CD14-positive monocyte (primary cell): ENCODE measurements at regions not wholly inside any gene's neighbourhood (a gene's known extent, or its start where the extent isn't known, plus 50 kb on each side); places are given as distances from the start of the nearest gene placed in this dataset.
A peak's percentile ranks its signal among the peaks of the same experiment; 100 is the strongest.

Experiments
- DNase-seq, 3 donors: peaks; one replicate each; pipeline ENCODE4 v3.0.0-alpha.2; 2011 to 2022
- H2AFZ ChIP-seq: 2 replicates; pipeline ENCODE4 v1.6.0; 2012; ENCODE audit warnings: mild to moderate bottlenecking, low read depth, low read length, inconsistent platforms; ENCODE audit not compliant: insufficient read depth, poor library complexity, severe bottlenecking
- H3K27ac ChIP-seq, 2 donors: 1 replicate in 1 of 2; 2 replicates in 1 of 2; pipeline ENCODE4 v1.5.1; 2012 to 2013; ENCODE audit warnings: low read length in 2 of 2, control low read depth in 1 of 2, inconsistent platforms in 1 of 2, low read depth in 1 of 2, mild to moderate bottlenecking in 1 of 2
- H3K27me3 ChIP-seq, 2 donors: one replicate each; pipeline versions ENCODE4 v1.6.0 to v1.6.1; 2011 to 2013; ENCODE audit warnings: low read length in 2 of 2; ENCODE audit not compliant: control insufficient read depth in 2 of 2, insufficient read depth in 2 of 2
- H3K36me3 ChIP-seq, 2 donors: replicated peaks in 1 of 2; 1 replicate in 1 of 2; 2 replicates in 1 of 2; pipeline versions ENCODE4 v1.5.1 to v1.6.1; 2012 to 2013; ENCODE audit warnings: low read length in 2 of 2, control low read depth in 1 of 2, inconsistent platforms in 1 of 2, mild to moderate bottlenecking in 1 of 2; ENCODE audit not compliant: insufficient read depth in 2 of 2, control insufficient read depth in 1 of 2
- H3K4me1 ChIP-seq, 2 donors: 1 replicate in 1 of 2; 2 replicates in 1 of 2; pipeline versions ENCODE4 v1.5.1 to v1.6.1; 2012 to 2013; ENCODE audit warnings: low read length in 2 of 2, control low read depth in 1 of 2, inconsistent platforms in 1 of 2, mild to moderate bottlenecking in 1 of 2, moderate library complexity in 1 of 2; ENCODE audit not compliant: insufficient read depth in 2 of 2, control insufficient read depth in 1 of 2
- H3K4me2 ChIP-seq: replicated peaks from 2 replicates; pipeline ENCODE3; 2012; ENCODE audit warnings: low read length, moderate library complexity, mild to moderate bottlenecking; ENCODE audit not compliant: poor library complexity, severe bottlenecking; ENCODE audit errors: extremely low read depth
- H3K4me3 ChIP-seq, 3 experiments: fragments of 200-600 bp in 1 of 3; sonication (generic) in 1 of 3; replicated peaks in 1 of 3; 1 replicate in 2 of 3; 2 replicates in 1 of 3; pipeline ENCODE4 v1.5.1; 2011 to 2013; ENCODE audit warnings: low read length in 3 of 3, mild to moderate bottlenecking in 3 of 3, control low read depth in 2 of 3, low read depth in 2 of 3, inconsistent platforms in 1 of 3, moderate library complexity in 1 of 3
- H3K79me2 ChIP-seq: 2 replicates; pipeline ENCODE4 v1.6.0; 2012; ENCODE audit warnings: mild to moderate bottlenecking, control low read depth, inconsistent platforms, low read length, moderate library complexity; ENCODE audit not compliant: insufficient read depth
- H3K9ac ChIP-seq: 2 replicates; pipeline ENCODE4 v1.6.0; 2017; ENCODE audit warnings: low read length, mild to moderate bottlenecking; ENCODE audit not compliant: insufficient read depth, poor library complexity, severe bottlenecking
- H3K9me3 ChIP-seq, 2 donors: replicated peaks in 1 of 2; 1 replicate in 1 of 2; 2 replicates in 1 of 2; pipeline versions ENCODE4 v1.5.1 to v1.6.1; 2012 to 2013; ENCODE audit warnings: low read length in 2 of 2, control low read depth in 1 of 2; ENCODE audit not compliant: control insufficient read depth in 1 of 2, insufficient read depth in 1 of 2
- H4K20me1 ChIP-seq: 2 replicates; pipeline ENCODE4 v1.6.0; 2012; ENCODE audit warnings: mild to moderate bottlenecking, low read length, control low read depth, moderate library complexity; ENCODE audit not compliant: insufficient read depth
- H3K27ac Mint-ChIP-seq, 7 donors: one replicate each; pipeline ENCODE4 v1.8.0; 2020; ENCODE audit warnings: mild to moderate bottlenecking in 7 of 7, mixed read lengths in 7 of 7, moderate library complexity in 6 of 7, inconsistent platforms in 2 of 7
- H3K27me3 Mint-ChIP-seq, 3 donors: one replicate each; pipeline ENCODE4 v1.8.0; 2021 to 2022; ENCODE audit warnings: low read depth in 3 of 3, mild to moderate bottlenecking in 3 of 3, mixed read lengths in 3 of 3, moderate library complexity in 3 of 3, inconsistent platforms in 1 of 3
- H3K36me3 Mint-ChIP-seq, 2 donors: one replicate each; pipeline ENCODE4 v1.8.0; 2020; ENCODE audit warnings: mixed read lengths in 2 of 2, inconsistent platforms in 1 of 2, mild to moderate bottlenecking in 1 of 2
- H3K4me1 Mint-ChIP-seq: one replicate; pipeline ENCODE4 v1.8.0; 2020; ENCODE audit warnings: mild to moderate bottlenecking, mixed read lengths
- H3K4me3 Mint-ChIP-seq, 2 donors: one replicate each; pipeline ENCODE4 v1.8.0; 2020; ENCODE audit warnings: mild to moderate bottlenecking in 2 of 2, mixed read lengths in 2 of 2, moderate library complexity in 1 of 2
- H3K9me3 Mint-ChIP-seq, 7 donors: one replicate each; pipeline ENCODE4 v1.8.0; 2020 to 2022; ENCODE audit warnings: mixed read lengths in 7 of 7, mild to moderate bottlenecking in 6 of 7, moderate library complexity in 6 of 7, inconsistent platforms in 2 of 7
- CTCF ChIP-seq: fragments of 200-600 bp; IDR thresholded peaks from one replicate; pipeline ENCODE4 v1.8.0; 2022; ENCODE audit warnings: antibody characterized with exemption, mild to moderate bottlenecking
- WGBS: methylation state at CpG from one replicate; pipeline ENCODE4 v1.1.5; 2013; ENCODE audit warnings: missing lambda C conversion rate; ENCODE audit not compliant: insufficient coverage; 5-methylcytosine and 5-hydroxymethylcytosine counted together
- intact Hi-C, 2 donors: fragments of 100-400 bp; cut with micrococcal nuclease; formaldehyde crosslinking; loops; one replicate each; pipeline versions ENCODE4 v1.15.0 to v1.15.1; 2023

GRCh38 chr9:80125731-80126264, 554.0 kb downstream of the TLE4 start:
- peak overlapping the region in 1 of 7 donors; percentile 17 for H3K27ac Mint-ChIP-seq

GRCh38 chr9:80117031-80117430, 545.3 kb downstream of the TLE4 start:
- peaks cover 12 to 20% of the 10 kb centered on the region in 2 donors for H3K9me3 ChIP-seq
- H3K27ac Mint-ChIP-seq: no peak overlapping the region
- intact Hi-C loops: no loop called here

More at GRCh38 chr9:80125731-80126264, 554.0 kb downstream of the TLE4 start:
- Mint-ChIP-seq H3K36me3 (no peaks in the 10 kb centered on the region), H3K4me3 (no peak overlapping the region), H3K4me1 (no peaks in the 10 kb centered on the region), H3K27me3 (no peaks in the 10 kb centered on the region), H3K9me3 (peaks cover 2 to 10% (median 6%) of the 10 kb centered on the region in 7 donors)
- H3K4me2 ChIP-seq: no peak overlapping the region
- no peak overlapping the region for H3K4me3 ChIP-seq
- H3K27ac ChIP-seq: no peak overlapping the region
- H3K4me1 ChIP-seq: no peaks in the 10 kb centered on the region
- intact Hi-C loops: no loop called here
- no peaks in the 10 kb centered on the region for H4K20me1 ChIP-seq
- peaks cover 0 to 4% of the 10 kb centered on the region in 2 donors for H3K9me3 ChIP-seq
- H3K36me3 ChIP-seq: no peaks in the 10 kb centered on the region
- no peak for DNase-seq
- TF ChIP-seq CTCF: no peak
- H3K79me2 ChIP-seq: no peaks in the 10 kb centered on the region
- H3K9ac ChIP-seq: no peak overlapping the region
- no peak overlapping the region for H2AFZ ChIP-seq
- WGBS: 78% methylated on average over 2 of the region's 3 CpGs
- H3K27me3 ChIP-seq: no peaks in the 10 kb centered on the region

More at GRCh38 chr9:80117031-80117430, 545.3 kb downstream of the TLE4 start:
- H4K20me1 ChIP-seq: no peaks in the 10 kb centered on the region
- H3K36me3 ChIP-seq: no peaks in the 10 kb centered on the region
- H3K36me3 Mint-ChIP-seq: no peaks in the 10 kb centered on the region
- H3K4me3 Mint-ChIP-seq: no peak overlapping the region
- H3K27ac ChIP-seq: no peak overlapping the region
- no peak overlapping the region for H2AFZ ChIP-seq
- no peaks in the 10 kb centered on the region for H3K4me1 Mint-ChIP-seq
- H3K27me3 ChIP-seq: no peaks in the 10 kb centered on the region
- H3K4me3 ChIP-seq: no peak overlapping the region
- H3K4me1 ChIP-seq: no peaks in the 10 kb centered on the region
- H3K27me3 Mint-ChIP-seq: no peaks in the 10 kb centered on the region
- no peak for TF ChIP-seq CTCF
- WGBS: 89% methylated on average over 3 of the region's 3 CpGs
- H3K4me2 ChIP-seq: no peak overlapping the region
- H3K9me3 Mint-ChIP-seq: peaks cover 4 to 35% (median 10%) of the 10 kb centered on the region in 7 donors
- no peak overlapping the region for H3K9ac ChIP-seq
- no peak for DNase-seq
- H3K79me2 ChIP-seq: no peaks in the 10 kb centered on the region
